ENCODE measurements at regions not wholly inside any gene's neighbourhood (a gene's known extent, or its start where the extent isn't known, plus 50 kb on each side); places are given as distances from the start of the nearest gene placed in this dataset.

DNA sequence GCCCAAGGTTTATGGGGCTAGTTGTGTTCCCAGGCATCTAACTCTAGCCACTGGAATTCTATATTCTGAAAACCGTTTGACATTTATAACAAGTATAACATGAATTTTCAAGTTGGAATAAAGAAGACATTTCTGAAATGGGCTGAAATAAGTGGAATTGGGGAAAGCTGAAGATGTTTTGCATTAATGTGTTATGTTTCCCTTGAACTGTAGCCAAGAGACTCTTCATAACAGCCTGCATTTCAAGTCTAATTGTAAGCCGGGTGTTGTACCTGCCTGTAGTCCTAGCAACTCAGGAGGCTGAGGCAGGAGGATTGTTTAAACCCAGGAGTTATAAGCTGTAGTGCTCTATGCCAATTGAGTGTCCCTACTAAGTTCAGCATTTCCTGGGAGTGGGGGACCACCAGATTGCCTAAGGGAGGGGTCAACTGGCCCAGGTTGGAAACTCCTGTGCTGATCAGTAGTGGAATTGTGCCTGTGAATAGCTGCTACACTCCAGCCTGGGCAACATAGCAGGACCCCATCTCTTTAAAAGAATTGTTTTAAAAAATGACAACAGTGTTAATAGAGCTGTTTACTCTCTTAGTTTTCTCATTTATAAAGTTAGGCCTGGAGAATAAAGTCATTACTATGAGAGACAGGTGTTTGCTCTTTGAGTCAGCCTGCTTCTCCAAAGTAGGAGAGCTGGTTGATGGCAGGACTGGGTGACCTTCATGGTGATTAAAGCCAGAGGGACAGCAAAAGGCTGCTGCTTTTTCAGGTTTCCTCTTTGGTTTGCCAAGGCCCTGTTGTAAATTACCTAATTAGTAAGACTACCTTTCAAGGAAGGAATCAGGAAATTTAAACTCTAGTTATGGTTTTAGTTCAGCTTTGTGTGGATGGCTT lies 483.6 kb upstream of the RGS6 start:
- WGBS: 98% methylated on average over 2 of the region's 2 CpGs
- DNase-seq (ENCODE audit: extremely low spot score): no peak
- H3K9me3 ChIP-seq: no peaks in the 10 kb centered on the region
- H3K4me1 ChIP-seq: peaks cover 0 to 18% (median 11%) of the 10 kb centered on the region in 4 donors
- TF ChIP-seq POLR2AphosphoS5 (IDR thresholded peaks at IDR 0.05): no peak
- TF ChIP-seq EP300 (IDR thresholded peaks at IDR 0.05): no peak
- TF ChIP-seq, protein P1, sequence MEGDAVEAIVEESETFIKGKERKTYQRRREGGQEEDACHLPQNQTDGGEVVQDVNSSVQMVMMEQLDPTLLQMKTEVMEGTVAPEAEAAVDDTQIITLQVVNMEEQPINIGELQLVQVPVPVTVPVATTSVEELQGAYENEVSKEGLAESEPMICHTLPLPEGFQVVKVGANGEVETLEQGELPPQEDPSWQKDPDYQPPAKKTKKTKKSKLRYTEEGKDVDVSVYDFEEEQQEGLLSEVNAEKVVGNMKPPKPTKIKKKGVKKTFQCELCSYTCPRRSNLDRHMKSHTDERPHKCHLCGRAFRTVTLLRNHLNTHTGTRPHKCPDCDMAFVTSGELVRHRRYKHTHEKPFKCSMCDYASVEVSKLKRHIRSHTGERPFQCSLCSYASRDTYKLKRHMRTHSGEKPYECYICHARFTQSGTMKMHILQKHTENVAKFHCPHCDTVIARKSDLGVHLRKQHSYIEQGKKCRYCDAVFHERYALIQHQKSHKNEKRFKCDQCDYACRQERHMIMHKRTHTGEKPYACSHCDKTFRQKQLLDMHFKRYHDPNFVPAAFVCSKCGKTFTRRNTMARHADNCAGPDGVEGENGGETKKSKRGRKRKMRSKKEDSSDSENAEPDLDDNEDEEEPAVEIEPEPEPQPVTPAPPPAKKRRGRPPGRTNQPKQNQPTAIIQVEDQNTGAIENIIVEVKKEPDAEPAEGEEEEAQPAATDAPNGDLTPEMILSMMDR (IDR thresholded peaks at IDR 0.05): no peak
- no peak for TF ChIP-seq POLR2A (IDR thresholded peaks at IDR 0.05; ENCODE audit: low read depth)
- H3K27me3 ChIP-seq: no peaks in the 10 kb centered on the region
- no peak overlapping the region for H3K4me3 ChIP-seq
- intact Hi-C loops (cut with DNase I): no loop called here
- no peaks in the 10 kb centered on the region for H3K36me3 ChIP-seq
- no peak overlapping the region for H3K27ac ChIP-seq (replicated peaks in 1 of 4)

DNA sequence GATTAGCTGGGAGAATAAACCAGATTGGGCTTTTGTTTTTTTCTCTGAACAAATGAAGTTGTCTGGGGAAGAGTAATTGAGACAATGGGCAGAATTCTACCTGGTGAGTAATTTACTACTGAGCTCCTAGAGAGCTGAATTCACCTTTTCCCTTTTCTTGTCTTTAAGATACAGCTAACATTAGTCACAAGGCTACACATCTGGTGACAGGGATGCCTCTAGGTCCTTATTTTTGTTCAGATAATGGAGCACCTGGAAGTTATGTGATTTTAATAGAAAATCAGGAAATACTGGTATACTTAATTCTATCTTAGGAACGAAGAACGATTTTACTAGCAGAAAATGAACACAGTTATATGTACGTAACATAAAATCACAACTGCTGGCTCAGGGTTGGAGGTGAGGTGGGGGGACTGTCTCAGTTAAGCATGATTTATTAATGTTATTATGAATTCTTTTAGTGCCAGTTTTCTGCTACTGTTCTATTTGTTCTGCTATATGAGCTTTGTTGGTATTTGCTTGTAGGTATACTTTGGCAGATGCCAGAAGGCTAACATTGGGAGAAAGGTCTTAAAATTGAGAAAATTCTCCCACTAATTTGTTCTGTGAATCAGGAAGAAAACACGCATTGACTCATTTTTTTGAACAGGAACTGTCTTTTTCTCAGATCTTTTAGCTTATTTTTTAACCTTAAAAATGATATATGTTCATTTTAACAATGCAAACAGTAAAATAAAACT lies 482.7 kb upstream of the RGS6 start:
- Histone ChIP-seq H3K9me3 (no peaks in the 10 kb centered on the region), H3K27ac (replicated peaks in 1 of 4) (no peak overlapping the region), H3K27me3 (no peaks in the 10 kb centered on the region), H3K36me3 (no peaks in the 10 kb centered on the region), H3K4me3 (no peak overlapping the region), H3K4me1 (peaks cover 0 to 17% (median 10%) of the 10 kb centered on the region in 4 donors)
- no peak for DNase-seq (ENCODE audit: extremely low spot score)
- TF ChIP-seq, protein P1 (IDR thresholded peaks at IDR 0.05): no peak
- TF ChIP-seq POLR2A (IDR thresholded peaks at IDR 0.05; ENCODE audit: low read depth) (no peak), POLR2AphosphoS5 (IDR thresholded peaks at IDR 0.05) (no peak), EP300 (IDR thresholded peaks at IDR 0.05) (no peak)
- WGBS: 90% methylated on average over 4 of the region's 4 CpGs
- intact Hi-C loops (cut with DNase I): no loop called here

DNA sequence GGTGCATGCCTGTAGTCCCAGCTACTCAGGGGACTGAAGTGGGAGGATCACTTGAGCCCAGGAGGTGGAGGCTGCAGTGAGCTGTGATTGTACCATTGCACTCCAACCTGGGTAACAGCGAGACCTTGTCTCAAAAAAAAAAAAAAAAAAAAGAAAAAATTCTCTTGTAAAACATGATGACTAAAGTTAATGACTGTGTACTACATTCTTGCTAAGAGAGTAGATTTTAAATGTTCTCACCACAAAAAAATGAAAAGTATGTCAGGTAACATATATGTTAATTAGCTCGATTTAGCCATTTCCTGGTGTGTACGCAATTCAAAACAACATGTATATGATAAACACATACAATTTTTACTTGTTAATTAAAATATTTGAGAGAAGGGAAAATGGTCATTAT lies 480.7 kb upstream of the RGS6 start:
- TF ChIP-seq POLR2AphosphoS5 (IDR thresholded peaks at IDR 0.05) (no peak), EP300 (IDR thresholded peaks at IDR 0.05) (no peak), POLR2A (IDR thresholded peaks at IDR 0.05; ENCODE audit: low read depth) (no peak)
- TF ChIP-seq, protein P1 (IDR thresholded peaks at IDR 0.05): no peak
- no peak for DNase-seq (ENCODE audit: extremely low spot score)
- H3K9me3 ChIP-seq: no peaks in the 10 kb centered on the region
- H3K4me1 ChIP-seq: no peaks in the 10 kb centered on the region
- no peaks in the 10 kb centered on the region for H3K36me3 ChIP-seq
- 97% methylated on average over 3 of the region's 3 CpGs for WGBS
- no peak overlapping the region for H3K27ac ChIP-seq (replicated peaks in 1 of 4)
- no peaks in the 10 kb centered on the region for H3K27me3 ChIP-seq
- intact Hi-C loops (cut with DNase I): no loop called here
- no peak overlapping the region for H3K4me3 ChIP-seq

DNA sequence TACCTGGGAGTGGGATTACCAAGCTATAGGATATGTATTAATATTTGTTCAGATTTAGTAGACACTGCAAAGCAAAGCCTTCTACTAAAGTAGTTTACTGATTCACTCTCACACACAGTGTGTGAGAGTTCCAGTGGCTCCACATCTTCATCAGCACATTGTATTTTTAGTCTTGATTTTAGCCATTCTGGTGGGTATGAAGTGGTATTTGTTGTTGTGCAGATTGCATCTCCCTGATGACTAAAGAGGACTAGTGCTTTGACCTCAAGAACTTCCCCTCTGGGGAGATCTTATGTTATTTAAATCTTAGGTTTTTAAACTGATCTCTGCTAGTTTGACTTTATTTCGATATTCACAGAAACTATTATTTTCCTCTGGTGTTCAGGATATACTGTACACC lies 479.7 kb upstream of the RGS6 start:
- Histone ChIP-seq H3K4me1 (no peaks in the 10 kb centered on the region), H3K4me3 (no peak overlapping the region), H3K36me3 (no peaks in the 10 kb centered on the region), H3K27ac (replicated peaks in 1 of 4) (no peak overlapping the region), H3K9me3 (no peaks in the 10 kb centered on the region), H3K27me3 (no peaks in the 10 kb centered on the region)
- intact Hi-C loops (cut with DNase I): no loop called here
- DNase-seq (ENCODE audit: extremely low spot score): no peak
- no peak for TF ChIP-seq EP300 (IDR thresholded peaks at IDR 0.05)
- no peak for TF ChIP-seq POLR2AphosphoS5 (IDR thresholded peaks at IDR 0.05)
- TF ChIP-seq, protein P1 (IDR thresholded peaks at IDR 0.05): no peak
- no peak for TF ChIP-seq POLR2A (IDR thresholded peaks at IDR 0.05; ENCODE audit: low read depth)
- WGBS: 84% methylated on average over 1 of the region's 1 CpG

All from esophagus muscularis mucosa (tissue), 4 donors.